NCI-H2029 treated with DMSO at 0.1 percent for 48 hours (cell line): ENCODE measurements at regions not wholly inside any gene's neighbourhood (a gene's known extent, or its start where the extent isn't known, plus 50 kb on each side); places are given as distances from the start of the nearest gene placed in this dataset.
"Not testable (repeated sequence)": the region's sequence is repeated elsewhere in the genome, so short reads cannot be mapped to it uniquely, and the experiment has no call there.

Experiments used
- DNase-seq: peaks from one replicate; lab custom pipeline; 2025; lab: John Stamatoyannopoulos, UW

DNA sequence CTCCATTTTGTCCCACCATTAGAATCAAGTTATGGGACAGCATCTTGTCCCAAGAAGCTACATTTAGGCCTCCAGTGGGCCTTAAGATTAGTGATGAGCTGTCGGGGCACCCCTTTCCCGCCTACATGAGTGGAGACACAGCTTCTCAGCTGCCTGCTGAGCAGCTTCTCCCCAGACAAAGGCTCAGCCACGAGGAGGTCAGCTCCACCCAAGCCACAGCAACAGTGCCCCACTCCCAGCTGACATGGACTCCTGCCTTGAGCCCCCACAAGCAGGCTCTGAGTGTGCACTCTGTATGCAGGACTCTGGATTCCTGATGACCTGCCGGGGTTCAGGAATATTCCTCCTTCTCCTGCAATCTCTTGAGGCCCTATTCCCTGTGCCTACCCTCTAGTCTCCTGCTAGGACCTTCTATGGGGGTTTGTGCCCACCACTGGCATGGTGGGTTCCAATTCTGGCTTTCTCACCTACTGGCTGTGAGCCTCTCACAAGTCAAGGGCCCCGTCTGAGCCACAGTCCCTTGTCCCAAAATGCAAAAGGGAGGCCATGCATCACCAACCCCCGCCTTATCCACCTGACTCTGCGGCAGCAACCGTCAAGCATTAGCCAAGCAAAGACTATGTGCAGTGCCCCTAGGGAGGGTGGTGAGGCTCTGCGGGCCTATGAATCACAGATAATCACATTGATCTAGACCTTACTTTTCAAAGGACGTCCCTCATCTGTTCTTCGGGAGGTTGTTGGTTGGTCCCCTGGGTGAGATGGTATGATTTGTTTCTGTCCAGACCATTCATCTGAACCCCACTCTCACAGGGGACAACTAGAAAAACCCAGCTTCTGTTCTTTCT lies 269.1 kb downstream of the MED10 start:
- DNase-seq: no peak

DNA sequence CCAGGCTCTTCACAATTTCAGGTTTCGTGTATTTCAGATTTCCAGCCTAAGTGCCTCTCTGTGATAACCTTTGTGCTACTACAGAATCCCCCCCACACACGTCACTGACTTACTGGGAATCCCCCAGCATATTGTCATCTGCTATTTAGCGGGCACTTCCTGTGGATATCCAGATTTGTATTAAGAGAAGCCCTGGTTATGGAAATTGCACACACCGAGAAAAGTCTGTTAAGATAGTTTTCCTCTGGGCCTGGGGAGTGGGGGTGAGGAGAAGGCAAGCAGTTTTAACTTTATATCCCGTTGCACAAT lies 269.9 kb downstream of the MED10 start:
- DNase-seq: no peak

DNA sequence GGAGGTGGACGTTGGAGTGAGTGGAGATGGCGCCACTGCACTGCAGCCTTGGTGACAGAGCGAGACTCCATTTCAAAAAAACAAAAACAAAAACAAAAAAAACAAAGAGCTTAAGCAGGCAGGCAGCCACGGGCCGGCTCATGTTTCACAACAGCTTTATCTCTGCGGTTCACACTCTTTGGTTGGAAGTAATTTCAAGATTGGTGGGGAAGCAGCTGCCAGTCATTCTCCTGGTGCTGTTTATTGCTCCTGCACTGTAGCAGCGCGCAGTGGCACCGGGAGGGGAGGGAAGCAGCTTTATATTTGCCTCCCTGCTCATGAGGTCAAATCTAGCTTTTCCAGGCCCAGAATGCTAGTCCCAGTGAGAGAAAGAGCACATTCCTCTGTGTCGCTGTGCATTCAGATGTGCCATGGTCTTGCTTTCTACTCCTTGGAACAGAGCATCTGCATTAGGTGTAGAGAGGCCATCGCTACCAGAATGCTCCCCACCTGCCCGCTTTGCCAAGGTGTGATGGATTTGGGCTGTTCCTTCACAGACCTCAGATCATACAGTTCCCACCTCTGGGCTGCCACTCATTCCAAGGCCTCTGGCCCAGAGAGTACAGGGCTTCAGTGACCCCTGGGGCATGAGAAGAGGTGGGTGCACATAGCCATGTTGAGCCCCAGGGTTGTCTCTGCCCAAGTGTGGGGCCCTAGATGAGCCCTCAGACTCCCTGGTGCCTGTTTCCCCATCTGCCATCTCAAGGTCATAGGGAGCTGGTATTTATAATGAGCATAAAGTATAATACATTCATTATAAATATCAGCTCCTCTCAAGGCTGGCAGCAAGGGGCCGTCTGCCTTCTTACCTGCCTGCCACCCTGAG lies 270.4 kb downstream of the MED10 start:
- no peak for DNase-seq

DNA sequence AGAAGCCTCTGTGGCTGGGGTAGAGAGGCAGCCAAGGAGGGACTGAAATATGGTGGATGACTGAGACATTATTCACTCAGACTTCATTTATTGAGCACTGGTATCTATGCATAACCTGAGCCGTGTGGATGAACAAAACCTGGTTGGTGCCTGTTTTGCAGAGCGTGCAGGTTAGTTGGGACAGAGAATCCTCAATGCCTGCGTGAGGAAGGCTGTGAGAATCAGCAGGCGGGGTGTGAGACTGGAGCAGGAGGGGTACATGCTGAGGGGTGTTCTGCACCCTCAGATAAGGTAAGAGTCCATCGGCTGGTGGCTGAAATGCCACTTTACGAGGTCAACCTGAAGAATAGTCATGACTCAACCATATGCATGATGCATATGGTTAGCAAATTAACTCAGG lies 271.6 kb downstream of the MED10 start:
- no peak for DNase-seq

DNA sequence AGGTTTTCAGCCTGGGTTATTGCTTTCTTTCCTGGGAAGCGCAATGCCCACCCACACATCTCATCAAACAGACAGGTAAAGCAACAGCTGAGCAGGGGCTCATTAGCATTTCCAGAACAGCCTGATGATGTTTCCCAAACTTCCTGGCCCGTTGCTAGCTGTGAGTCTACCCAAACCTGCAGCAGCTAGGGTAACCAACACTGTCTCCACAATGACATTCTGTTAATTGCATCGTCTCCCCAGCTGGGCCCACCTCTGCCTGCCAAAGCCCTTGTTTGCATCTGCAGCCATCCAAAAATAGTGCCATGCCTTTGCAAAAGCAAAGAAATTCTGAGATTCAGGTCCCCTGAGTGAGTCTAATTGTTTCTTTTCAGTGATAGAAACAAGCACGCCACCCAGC lies 273.0 kb downstream of the MED10 start:
- no peak for DNase-seq

DNA sequence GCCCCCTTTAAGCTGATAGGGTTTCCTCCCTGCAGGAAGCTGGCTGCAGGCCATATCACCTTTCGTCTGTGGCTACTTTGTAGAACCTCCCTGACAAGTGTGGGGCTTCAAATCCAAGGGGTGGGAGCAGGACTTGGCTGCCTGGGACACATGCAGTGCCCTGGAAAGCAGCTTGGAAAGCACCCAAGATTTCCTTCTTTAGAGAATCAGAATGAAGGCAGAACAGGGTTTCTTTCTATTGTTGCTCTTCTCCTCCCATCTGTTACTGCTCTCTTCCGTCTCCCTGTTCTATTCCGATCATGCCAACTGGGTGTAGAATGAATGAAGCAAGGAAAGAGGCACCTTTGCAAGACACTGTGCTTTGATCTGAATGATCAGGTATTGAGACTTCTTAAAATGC lies 282.2 kb downstream of the MED10 start:
- no peak for DNase-seq

DNA sequence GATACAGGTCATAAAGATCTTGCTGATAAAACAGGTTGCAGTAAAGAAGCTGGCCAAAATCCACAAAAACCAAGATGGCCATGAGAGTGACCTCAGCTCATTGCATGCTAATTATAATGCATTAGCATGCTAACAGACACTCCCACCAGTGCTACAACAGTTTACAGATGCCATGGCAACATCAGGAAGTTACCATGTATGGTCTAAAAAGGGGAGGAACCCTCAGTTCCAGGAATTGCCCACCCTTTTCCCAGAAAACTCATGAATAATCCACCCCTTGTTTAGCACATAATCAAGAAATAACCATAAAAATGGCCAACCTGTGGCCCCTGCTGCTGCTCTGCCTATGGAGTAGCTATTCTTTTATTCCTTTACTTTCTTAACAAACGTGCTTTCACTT lies 284.2 kb downstream of the MED10 start:
- not testable (repeated sequence) for DNase-seq

DNA sequence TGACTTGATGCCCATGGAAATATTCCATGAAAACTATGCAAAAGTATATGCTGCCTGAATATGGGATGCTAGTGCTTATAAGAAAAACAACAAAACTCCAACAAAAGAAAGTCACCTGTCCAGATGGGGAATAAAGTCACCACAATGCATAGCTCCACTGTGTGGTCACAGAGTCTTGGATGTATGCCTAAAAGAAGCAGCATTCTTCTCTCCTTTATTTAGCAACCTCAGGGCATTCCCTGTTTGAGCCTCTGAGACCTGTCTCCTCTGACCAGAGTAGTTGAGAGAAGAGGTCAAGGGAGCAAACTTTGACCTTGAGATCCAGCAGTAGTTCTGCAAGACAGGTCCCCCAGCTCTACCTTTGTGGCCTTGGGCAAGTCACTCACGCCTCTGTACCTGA lies 287.5 kb downstream of the MED10 start:
- DNase-seq: no peak

DNA sequence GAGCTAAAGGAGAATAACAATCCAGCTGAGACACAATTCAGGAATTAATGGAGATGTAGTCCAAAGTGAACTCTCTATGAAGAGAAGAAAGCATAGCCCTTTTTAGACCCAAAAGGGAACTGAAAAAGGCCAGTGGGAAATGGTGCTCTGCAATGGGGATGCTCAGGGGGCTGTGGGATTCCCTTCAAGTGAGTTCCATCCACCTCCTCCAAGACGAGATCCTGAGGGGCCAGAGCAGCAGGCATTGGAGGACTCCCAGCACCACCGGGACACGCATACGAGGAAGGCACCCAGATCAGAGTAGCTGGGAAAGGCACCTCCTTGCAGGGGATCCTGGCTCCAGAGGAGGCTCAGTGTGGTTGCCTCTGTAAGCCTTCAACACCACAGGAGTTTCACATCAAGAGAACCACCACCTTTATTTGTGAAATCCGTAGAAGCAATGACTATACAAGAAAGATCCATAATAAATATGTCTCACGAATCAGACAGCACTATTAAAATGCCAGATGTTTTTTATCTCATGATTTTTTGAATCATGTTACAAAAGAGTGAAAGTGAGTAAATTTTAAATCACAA lies 288.2 kb downstream of the MED10 start:
- no peak for DNase-seq

DNA sequence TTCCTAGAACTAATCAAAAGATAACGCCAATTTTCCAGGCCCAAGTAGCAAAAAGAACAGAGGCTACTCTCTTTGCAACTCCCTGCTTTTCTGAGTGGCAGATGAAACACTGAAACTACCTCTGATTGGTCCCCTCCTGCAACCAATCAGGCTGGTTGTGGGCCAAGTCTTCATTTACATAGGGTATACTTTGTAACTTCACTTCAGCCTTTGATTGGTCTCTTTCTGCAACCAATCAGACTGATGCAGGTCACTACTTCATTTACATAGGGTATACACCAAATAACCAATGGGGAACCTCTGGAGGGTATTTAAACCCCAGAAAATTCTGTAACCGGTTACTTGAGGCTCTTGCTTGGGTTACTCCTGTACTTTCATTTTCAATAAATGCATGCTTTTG lies 289.6 kb downstream of the MED10 start:
- no peak for DNase-seq

DNA sequence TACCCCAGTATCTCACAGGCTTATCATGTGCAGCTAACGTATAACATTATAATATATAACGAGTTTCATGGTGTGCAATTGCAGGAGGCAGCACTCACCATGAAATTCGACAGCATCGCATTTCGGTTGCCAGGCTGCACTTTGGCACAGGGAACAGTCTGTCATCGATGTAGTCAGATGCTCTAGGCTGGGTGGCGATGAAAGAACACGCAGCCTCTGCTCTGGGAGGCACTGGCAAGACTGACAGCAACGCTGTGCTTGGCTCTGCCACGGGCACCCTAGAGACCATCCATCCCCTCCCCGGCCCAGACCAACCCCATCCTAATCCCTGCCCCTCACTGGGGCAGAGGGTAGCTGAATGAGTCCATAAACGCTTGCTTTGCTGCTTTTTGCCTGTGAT lies 290.8 kb downstream of the MED10 start:
- DNase-seq: no peak

DNA sequence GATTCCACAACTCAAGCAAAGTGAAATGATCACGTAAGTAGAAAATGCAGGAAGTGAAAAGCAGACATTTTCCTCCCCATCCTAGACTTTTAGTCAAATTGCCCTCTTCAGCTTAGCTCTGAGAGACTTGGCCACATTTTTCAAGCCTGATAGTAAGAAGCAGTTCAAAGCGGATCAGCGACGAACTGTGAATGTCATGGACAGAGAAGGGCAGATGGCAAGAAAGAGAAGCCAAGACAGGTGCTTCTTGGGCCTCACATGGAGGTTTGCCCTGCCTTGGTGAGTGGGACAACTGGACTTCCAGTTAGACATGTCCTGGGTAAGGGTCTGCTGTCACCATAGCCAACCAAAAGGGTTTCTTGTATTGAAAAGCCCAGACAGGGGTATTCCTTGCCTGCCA lies 291.5 kb downstream of the MED10 start:
- no peak for DNase-seq

DNA sequence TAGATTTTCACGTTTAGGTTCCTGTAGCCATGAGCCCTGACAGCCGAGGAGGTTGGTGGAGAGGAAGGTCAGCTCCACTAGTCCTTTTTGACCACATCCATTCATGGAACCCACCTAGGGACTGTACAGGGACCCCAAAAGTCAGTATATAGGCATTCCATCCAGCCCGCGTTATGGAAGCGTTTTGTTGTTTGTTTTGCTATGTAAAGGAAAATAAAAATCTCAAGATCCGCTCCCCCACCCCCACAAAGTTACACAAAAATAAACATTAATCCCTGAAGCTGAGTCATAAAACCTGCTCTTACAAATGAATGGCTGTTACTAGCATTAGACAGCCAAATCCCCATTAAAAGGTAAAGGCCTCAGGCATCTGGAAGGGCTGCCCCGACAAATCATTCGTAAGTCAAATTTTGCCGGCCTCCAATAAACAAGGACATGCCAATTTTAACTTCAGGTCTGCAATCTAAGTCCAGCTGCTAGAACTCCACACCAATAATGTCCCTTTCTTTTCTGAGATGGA lies 292.9 kb downstream of the MED10 start:
- DNase-seq: no peak

DNA sequence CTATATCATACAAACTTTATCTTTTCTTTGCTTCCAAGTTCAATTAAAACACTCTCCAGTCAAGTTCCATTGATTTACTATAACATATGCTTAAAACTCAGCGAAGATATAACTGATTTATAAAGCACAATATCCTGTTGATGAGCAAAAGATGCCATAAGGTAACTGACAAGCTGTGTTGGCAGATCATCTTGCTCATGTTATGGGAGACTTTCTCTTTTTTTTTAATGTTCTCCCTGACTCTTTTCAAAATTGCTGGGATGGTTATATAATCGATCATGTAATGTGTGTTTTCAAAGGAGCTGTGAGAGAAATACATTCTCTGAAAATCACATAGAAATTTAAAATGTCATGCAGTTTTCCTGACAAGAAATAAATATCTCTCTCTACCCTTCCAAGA lies 293.5 kb downstream of the MED10 start:
- DNase-seq: no peak

DNA sequence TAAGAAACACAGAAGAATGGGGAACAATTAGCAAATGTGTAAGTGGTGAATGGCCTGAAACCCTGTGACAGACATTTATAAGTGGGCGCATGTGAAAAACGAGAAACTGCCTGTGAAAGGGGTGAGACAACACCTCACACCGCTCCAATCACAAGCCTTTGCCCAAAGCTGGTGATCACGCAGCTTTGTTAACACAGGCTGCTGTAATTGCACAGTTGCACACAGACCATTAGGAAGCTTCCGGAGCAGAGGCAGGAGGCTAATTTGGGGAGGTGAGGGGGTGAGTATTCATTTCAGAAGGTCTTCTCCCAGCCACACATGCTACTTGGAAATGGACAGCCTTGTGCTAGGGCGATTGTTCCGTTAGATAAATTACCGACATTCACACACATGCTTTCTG lies 294.0 kb downstream of the MED10 start:
- no peak for DNase-seq

DNA sequence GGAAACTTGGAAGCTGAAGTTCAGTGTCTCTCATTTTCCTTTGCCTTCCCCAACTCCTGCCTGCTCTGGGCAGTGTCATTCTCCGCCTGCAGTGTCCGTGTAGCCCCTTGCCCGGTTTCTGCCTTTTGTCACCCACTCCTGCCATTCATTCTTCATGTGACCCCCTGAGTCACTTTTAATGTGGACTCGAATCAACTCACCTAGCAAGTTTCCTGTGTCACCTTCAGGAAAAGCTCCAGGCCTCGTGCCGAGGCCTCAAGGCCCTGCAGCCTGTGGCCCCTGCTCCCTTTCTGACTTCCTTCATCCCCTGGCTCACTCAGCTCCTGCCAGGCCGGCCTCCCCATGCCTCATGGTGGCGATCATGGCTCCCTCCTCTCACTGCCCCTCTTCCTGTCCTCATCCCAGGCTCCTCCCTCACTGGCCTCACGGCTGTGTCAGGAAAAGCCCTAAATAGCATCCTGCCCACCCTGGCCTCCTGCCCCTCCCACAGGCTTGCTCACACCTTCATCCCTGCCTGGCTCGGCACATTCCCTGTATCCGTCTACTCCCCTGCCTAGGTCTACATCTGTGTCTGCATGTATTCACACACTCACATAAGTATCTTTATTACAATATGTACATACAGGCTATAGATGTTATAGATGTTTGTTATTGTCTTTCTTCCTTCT lies 294.9 kb downstream of the MED10 start:
- DNase-seq: no peak

DNA sequence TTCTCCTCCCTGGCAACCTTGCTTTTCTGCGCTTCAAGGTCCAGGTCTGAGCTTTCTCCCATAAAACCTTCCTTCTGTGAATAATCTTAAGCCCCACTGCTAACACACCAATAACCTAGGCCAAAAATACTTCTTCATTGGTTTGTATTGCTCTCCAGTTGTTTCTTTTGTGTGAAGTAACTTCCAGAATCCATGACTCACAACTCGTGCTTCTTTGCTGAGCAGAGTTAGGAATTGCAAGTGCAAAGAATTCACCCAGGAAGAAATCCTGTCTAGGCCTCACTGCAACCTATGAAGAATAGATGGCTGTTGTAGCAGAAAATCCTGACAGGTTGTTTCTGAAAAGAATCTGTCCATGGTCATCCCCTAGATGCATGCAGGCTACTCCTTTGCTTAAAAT lies 295.7 kb downstream of the MED10 start:
- DNase-seq: no peak

DNA sequence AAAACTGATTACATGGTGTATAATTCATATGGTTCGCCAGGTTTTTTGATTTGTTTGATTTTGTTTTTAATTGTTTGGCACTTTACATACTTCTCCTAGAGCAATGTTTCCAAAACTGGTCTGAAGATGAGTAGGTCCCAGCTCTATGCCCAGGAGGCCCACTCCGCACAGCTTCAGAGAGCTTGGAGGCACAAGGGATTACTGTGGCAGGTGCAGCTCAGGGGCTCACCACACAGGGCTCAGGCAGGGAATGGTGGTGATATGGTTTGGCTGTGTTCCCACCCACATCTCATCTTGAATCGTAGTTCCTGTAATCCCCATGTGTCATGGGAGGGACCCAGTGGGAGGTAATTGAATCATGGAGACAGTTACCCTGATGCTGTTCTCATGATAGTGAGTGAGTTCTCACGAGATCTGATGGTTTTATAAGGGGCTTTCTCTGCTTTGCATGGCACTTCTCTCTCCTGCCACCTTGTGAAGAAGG lies 296.6 kb downstream of the MED10 start:
- DNase-seq: no peak

DNA sequence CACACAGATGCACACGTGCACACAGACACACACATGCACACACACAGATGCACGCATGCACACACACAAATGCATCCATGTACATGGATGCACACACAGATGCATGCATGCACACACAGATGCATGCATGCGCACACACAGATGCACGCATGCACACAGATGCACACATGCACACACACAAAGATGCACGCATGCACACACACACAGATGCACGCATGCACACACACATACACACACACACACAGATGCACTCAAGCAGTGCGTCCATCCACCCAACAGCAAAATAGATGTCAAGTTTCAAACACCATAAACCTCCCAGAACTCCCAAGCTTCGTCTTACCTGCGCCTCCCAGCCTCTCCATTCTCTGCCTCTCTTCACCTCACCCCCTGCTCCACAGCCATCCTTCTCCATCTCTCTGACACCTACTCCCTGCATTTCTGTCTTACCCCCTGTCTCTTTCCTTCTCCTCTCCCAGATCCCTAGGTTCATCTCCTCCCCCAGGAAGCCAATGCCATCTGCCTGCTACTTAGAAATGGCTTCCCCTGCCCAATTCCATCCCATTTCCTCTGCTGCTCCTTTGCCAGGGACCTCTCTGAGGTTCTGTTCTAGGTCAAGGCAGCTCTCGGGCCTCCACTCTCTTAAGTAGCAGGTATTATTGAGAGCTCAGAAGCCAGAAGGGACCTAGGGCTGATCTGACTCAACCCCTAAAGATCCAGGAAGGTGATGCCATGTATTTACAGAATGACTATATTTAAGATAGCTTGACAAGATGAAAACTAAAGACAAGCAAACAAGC lies 297.2 kb downstream of the MED10 start:
- no peak for DNase-seq

DNA sequence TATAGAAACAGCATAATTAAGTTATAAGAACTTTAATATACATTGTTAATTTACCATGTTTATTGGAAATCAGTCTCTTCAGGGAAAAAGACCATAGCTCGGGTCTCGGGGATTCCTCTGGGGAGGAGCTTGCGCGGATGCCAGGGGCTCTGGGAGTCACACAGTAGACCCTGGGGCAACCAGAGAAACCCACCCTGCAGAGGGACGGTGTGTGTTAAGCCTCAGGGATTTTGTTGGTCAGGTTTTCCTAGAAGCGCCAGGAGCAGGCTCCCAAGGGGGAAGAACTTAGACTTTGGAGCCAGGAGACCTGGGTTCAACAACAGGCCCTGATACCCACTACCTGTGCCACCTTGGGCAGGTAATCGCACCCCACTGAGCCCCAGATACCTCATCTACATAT lies 297.9 kb downstream of the MED10 start:
- DNase-seq: no peak

DNA sequence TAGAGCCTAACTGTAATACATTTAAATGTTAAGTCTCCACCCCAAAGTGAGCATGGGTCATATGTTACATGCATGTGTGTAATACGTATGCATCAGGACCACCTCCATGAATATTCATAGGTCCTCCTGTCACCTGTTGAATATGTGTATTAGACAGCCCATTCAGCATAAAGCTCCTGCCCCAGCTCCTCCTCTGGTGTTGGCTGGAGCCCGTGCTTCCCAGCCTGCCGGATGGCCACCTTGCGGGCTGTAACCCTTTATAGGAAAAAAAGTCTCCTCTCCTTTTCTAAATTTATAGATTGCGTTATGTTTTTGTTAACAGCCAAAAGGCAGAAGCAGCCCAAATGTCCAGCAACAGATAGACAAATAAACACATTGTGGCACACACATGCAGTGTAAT lies 299.5 kb downstream of the MED10 start:
- no peak for DNase-seq
